Heart right ventricle (tissue), 16 donors: ENCODE measurements at regions not wholly inside any gene's neighbourhood (a gene's known extent, or its start where the extent isn't known, plus 50 kb on each side); places are given as distances from the start of the nearest gene placed in this dataset.

ENCODE experiments used
- ATAC-seq, 8 donors: fragments of 200-7000 bp; cut with Tn5 transposase; one replicate each; pipeline ENCODE4 v1.9.1; 2020; ENCODE audit warnings: mild to moderate bottlenecking in 8 of 8, moderate library complexity in 8 of 8, moderate number of reproducible peaks in 1 of 8
- DNase-seq, 2 donors: peaks; one replicate each; pipeline ENCODE4 v3.0.0-alpha.2; 2020
- H3K27ac ChIP-seq, 10 donors: fragments of 200-600 bp; sonication (generic) in 2 of 10; one replicate each; pipeline versions ENCODE4 v1.5.0 to v1.8.0; 2020 to 2022; ENCODE audit warnings: mild to moderate bottlenecking in 3 of 10
- H3K27me3 ChIP-seq, 7 donors: fragments of 200-600 bp; one replicate each; pipeline ENCODE4 v1.8.0; 2021 to 2022; ENCODE audit warnings: mild to moderate bottlenecking in 2 of 7
- H3K36me3 ChIP-seq, 9 donors: fragments of 200-600 bp; sonication (generic) in 1 of 9; one replicate each; pipeline versions ENCODE4 v1.5.0 to v1.8.0; 2020 to 2022; ENCODE audit warnings: mild to moderate bottlenecking in 2 of 9
- H3K4me1 ChIP-seq, 9 donors: fragments of 200-600 bp; sonication (generic) in 1 of 9; one replicate each; pipeline versions ENCODE4 v1.5.0 to v1.8.0; 2020 to 2022; ENCODE audit warnings: mild to moderate bottlenecking in 4 of 9
- H3K4me3 ChIP-seq, 10 donors: fragments of 200-600 bp; sonication (generic) in 2 of 10; one replicate each; pipeline versions ENCODE4 v1.5.0 to v1.8.0; 2020 to 2022; ENCODE audit warnings: mild to moderate bottlenecking in 7 of 10, moderate library complexity in 2 of 10
- H3K9me3 ChIP-seq, 11 donors: fragments of 200-600 bp in 10 of 11; sonication (generic) in 2 of 11; one replicate each; pipeline versions ENCODE4 v1.5.0 to v1.8.0; 2013 to 2022; ENCODE audit warnings: mild to moderate bottlenecking in 2 of 11, control low read depth in 1 of 11, moderate library complexity in 1 of 11
- WGBS, 2 donors: extraction: QIAGEN DNeasy Blood & Tissue Kit; methylation state at CpG; one replicate each; pipeline ENCODE4 v1.1.7; 2013; ENCODE audit warnings: inconsistent platforms in 1 of 2; 5-methylcytosine and 5-hydroxymethylcytosine counted together
- intact Hi-C, 10 donors: fragments of 100-400 bp; cut with DNase I; formaldehyde crosslinking; loops; one replicate each; pipeline versions ENCODE4 v1.11.1 to v1.14.2; 2022
- TF ChIP-seq, protein P1 (sequence below), 9 donors: fragments of 200-600 bp; sonication (generic) in 2 of 9; IDR thresholded peaks; one replicate each; pipeline versions ENCODE4 v1.5.0 to v1.8.0; 2021 to 2022; ENCODE audit warnings: antibody characterized with exemption in 9 of 9, mild to moderate bottlenecking in 5 of 9, moderate library complexity in 1 of 9
- donor health status: Arrhythmogenic right ventricular cardiomyopathy.
- donor health status: ischemic (EF 13 %, LVEDD 7.1; RV severe dilation, severe dysfunction).
- donor health status: healthy with polysubstance abuse.
- donor health status: DM: no; HTN: yes; CAD: no.
- donor health status: DM: no; HTN: no; CAD: no.
- donor health status: ischemic (EF 25% LVEDD 6.9; RV normal size, moderate dysfunction).
- donor health status: ischemic (EF 25% LVEDD 5.7; RV mildly dilated, moderate dysfunction).
- donor health status: healthy.
- donor health status: DM: yes; HTN: yes; CAD: no.
- donor health status: Ischemic cardiomyopathy.
- donor health status: ischemic (EF 35%, LVEDD 5.7; RV mildly dilated, moderate dysfunction).
- donor health status: nonischemic (EF 11% LVEDD 7.7; RV severe dilation, severe dysfunction).
- donor health status: DM: yes; HTN: yes; CAD: no.
- donor health status: PGD.
- donor health status: ischemic (EF 29% LVEDD 5.4; RV normal size, mild dysfunction).
- donor health status: nonischemic (EF 23%, LVEDD 6.1; RV moderate dilation, normal function).

DNA sequence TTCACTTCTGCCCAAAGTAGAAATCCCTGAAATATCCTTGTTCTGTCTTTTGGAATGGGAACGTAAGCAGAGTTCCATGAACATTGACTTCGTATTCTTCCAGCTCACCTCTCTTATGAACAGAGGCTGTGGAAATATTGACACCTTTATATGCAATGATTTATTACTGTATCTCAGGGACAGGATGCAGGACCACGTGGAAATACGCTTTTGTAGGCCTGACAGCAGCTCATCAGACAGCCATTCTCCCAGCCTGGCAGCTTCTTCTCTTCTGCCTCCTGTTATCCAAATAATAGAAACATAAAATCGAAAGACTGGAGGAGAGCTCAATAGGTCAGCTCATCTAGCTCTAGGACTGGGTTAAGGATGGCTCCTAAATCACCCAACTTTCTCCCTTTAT is 106.2 kb upstream of the DTNBP1 start:
- WGBS, 2 donors = 76 to 81% methylated on average over 5 of the region's 5 CpGs
- intact Hi-C loops = loop anchor here in 1 of 10 donors (10.0 kb wide), 1 partner anchor 356 kb away; the partner anchor contains the start of gene MYLIP
- DNase-seq (no peak), ATAC-seq (no peak)
- Histone ChIP-seq H3K36me3 (no peaks in the 10 kb centered on the region), H3K4me3 (no peak overlapping the region), H3K9me3 (no peaks in the 10 kb centered on the region), H3K27me3 (no peaks in the 10 kb centered on the region), H3K4me1 (peaks cover 0 to 6% (median 3%) of the 10 kb centered on the region in 9 donors), H3K27ac (no peak overlapping the region)
- TF ChIP-seq, protein P1, sequence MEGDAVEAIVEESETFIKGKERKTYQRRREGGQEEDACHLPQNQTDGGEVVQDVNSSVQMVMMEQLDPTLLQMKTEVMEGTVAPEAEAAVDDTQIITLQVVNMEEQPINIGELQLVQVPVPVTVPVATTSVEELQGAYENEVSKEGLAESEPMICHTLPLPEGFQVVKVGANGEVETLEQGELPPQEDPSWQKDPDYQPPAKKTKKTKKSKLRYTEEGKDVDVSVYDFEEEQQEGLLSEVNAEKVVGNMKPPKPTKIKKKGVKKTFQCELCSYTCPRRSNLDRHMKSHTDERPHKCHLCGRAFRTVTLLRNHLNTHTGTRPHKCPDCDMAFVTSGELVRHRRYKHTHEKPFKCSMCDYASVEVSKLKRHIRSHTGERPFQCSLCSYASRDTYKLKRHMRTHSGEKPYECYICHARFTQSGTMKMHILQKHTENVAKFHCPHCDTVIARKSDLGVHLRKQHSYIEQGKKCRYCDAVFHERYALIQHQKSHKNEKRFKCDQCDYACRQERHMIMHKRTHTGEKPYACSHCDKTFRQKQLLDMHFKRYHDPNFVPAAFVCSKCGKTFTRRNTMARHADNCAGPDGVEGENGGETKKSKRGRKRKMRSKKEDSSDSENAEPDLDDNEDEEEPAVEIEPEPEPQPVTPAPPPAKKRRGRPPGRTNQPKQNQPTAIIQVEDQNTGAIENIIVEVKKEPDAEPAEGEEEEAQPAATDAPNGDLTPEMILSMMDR (IDR thresholded peaks at IDR 0.05) = no peak

DNA sequence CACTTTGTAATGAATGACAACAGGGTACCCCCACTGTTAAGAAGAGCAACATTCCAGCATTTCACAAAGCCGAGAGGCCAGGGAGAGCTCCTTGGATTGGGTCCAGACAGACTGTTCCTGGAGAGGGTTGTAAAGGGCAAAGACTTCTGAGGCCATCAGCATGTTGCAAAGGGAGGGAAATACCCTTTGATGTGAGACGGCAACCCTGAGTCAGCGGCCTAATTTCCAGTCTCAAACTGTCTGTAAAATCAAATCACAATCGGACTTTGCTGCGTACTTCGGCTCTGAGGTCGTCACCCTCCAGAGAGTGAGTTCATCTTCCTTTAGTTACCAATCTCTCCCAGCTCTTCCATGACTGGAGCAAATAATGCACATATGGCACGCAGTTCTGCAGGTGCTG is 101.0 kb upstream of the DTNBP1 start:
- H3K9me3 ChIP-seq = no peaks in the 10 kb centered on the region
- ATAC-seq = peak in 5 of 8 donors; percentile 22 to 88 (median 47)
- no peak overlapping the region for H3K27ac ChIP-seq
- H3K27me3 ChIP-seq = no peaks in the 10 kb centered on the region
- intact Hi-C loops = loop anchor here in 1 of 10 donors (10.0 kb wide), 1 partner anchor 361 kb away; the partner anchor contains the start of gene MYLIP
- H3K4me1 ChIP-seq = peaks cover 0 to 12% (median 6%) of the 10 kb centered on the region in 9 donors
- H3K36me3 ChIP-seq = no peaks in the 10 kb centered on the region
- peak in 1 of 2 donors; percentile 6 for DNase-seq
- WGBS, 2 donors = 30 to 32% methylated on average over 8 of the region's 8 CpGs
- no peak overlapping the region for H3K4me3 ChIP-seq
- TF ChIP-seq, protein P1 (IDR thresholded peaks at IDR 0.05) = no peak

DNA sequence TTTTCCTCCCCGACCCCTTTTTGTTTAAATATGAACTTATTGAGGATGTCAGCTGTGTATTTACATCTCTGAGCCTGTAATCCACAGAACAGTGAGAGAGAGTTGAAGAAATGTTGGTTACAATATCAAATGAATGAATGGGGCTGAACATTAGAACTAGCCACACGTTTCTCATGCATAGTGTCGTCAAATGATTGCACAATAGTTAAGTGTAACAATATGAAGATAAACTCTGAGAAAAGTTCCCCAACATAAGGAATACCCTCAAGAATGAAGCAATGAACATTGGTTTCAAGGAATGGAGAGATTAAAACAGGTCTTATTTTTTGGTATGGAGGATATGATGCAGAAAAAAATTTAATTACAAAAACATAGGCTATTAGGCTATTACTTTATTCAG is 100.5 kb upstream of the DTNBP1 start:
- DNase-seq = no peak

DNA sequence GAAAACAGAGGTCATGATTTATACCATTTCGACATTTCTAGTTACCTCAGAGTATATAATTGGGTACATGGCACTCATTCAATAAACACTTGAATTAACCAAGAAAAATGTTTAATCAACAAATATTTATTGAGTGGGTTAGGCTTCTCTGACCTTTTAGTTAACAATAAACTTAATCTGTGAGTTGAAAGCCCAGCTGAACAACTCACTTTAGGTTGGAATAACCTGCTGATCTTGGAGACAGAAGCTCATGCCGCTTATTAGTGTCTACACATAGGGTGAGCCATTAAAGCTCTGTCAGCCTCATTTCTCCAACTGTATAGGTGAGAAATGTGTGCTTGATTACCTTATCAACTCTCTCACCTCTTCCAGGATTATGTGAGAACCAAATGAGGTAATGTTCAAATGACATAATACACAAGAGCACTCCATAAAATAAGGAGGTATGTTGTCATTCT is 98.2 kb upstream of the DTNBP1 start:
- intact Hi-C loops = loop anchor here in 1 of 10 donors (10.0 kb wide), 1 partner anchor 364 kb away; the partner anchor contains the start of gene MYLIP
- TF ChIP-seq, protein P1 (IDR thresholded peaks at IDR 0.05) = no peak
- DNase-seq (no peak), ATAC-seq (no peak)
- Histone ChIP-seq H3K4me1 (peaks cover 0 to 12% (median 6%) of the 10 kb centered on the region in 9 donors), H3K4me3 (no peak overlapping the region), H3K36me3 (no peaks in the 10 kb centered on the region), H3K27me3 (no peaks in the 10 kb centered on the region), H3K27ac (no peak overlapping the region), H3K9me3 (no peaks in the 10 kb centered on the region)
- WGBS, 2 donors = 95% methylated on average over 2 of the region's 2 CpGs

More for the DNA sequence above, 100.5 kb upstream of the DTNBP1 start:
- Histone ChIP-seq H3K9me3 (no peaks in the 10 kb centered on the region), H3K27ac (no peak overlapping the region), H3K4me1 (peaks cover 0 to 12% (median 6%) of the 10 kb centered on the region in 9 donors), H3K27me3 (no peaks in the 10 kb centered on the region), H3K4me3 (no peak overlapping the region), H3K36me3 (no peaks in the 10 kb centered on the region)
- intact Hi-C loops = loop anchor here in 1 of 10 donors (10.0 kb wide), 1 partner anchor 361 kb away; the partner anchor contains the start of gene MYLIP
- TF ChIP-seq, protein P1 (IDR thresholded peaks at IDR 0.05) = no peak
- 85 to 94% methylated on average over 3 of the region's 3 CpGs for WGBS, 2 donors
- ATAC-seq = no peak
